Right atrium auricular region (tissue), 2 donors: ENCODE measurements at regions not wholly inside any gene's neighbourhood (a gene's known extent, or its start where the extent isn't known, plus 50 kb on each side); places are given as distances from the start of the nearest gene placed in this dataset.

Experiments
- DNase-seq: peaks from one replicate; pipeline ENCODE4 v3.0.0-alpha.2; 2019; ENCODE audit warnings: low spot score
- H3K27ac ChIP-seq, 2 donors: fragments of 200-600 bp; sonication (generic); 1 replicate in 1 of 2; 2 replicates in 1 of 2; pipeline ENCODE4 v1.5.1; 2016 to 2019
- H3K27me3 ChIP-seq, 2 donors: fragments of 200-600 bp; sonication (generic); one replicate each; pipeline versions ENCODE4 v1.5.1 to v1.6.0; 2017 to 2019
- H3K36me3 ChIP-seq: fragments of 200-600 bp; sonication (generic); one replicate; pipeline ENCODE4 v1.5.1; 2016
- H3K4me1 ChIP-seq, 2 donors: fragments of 200-600 bp; sonication (generic); one replicate each; pipeline versions ENCODE4 v1.5.1 to v1.6.0; 2017 to 2019
- H3K4me3 ChIP-seq, 2 donors: fragments of 200-600 bp; sonication (generic); 1 replicate in 1 of 2; 2 replicates in 1 of 2; pipeline ENCODE4 v1.5.1; 2017 to 2019; ENCODE audit warnings: mild to moderate bottlenecking in 1 of 2, moderate library complexity in 1 of 2
- H3K9me3 ChIP-seq, 2 donors: fragments of 200-600 bp; sonication (generic); one replicate each; pipeline ENCODE4 v1.5.1; 2019
- CTCF ChIP-seq, 2 donors: fragments of 200-600 bp; sonication (generic); IDR thresholded peaks; one replicate each; pipeline ENCODE4 v1.5.1; 2019; ENCODE audit warnings: antibody characterized with exemption in 2 of 2

GRCh38 chr4:138912704-138913340 is 102.8 kb upstream of the NOCT start:
- H3K9me3 ChIP-seq = no peaks in the 10 kb centered on the region
- no peaks in the 10 kb centered on the region for H3K36me3 ChIP-seq
- peaks cover 0 to 30% of the 10 kb centered on the region in 2 donors for H3K4me1 ChIP-seq
- no peaks in the 10 kb centered on the region for H3K27me3 ChIP-seq
- peak overlapping the region; percentile 86 to 88 for H3K27ac ChIP-seq
- no peak overlapping the region for H3K4me3 ChIP-seq
- no peak for DNase-seq
- no peak for TF ChIP-seq CTCF (IDR thresholded peaks at IDR 0.05)

- DNase-seq = no peak
- H3K4me1 ChIP-seq = peaks cover 0 to 30% of the 10 kb centered on the region in 2 donors
- H3K9me3 ChIP-seq = no peaks in the 10 kb centered on the region
- no peaks in the 10 kb centered on the region for H3K27me3 ChIP-seq
- H3K36me3 ChIP-seq = no peaks in the 10 kb centered on the region
- H3K27ac ChIP-seq = peak overlapping the region; percentile 86 to 88
- no peak for TF ChIP-seq CTCF (IDR thresholded peaks at IDR 0.05)
- H3K4me3 ChIP-seq = no peak overlapping the region
These were observed 103.5 kb upstream of the NOCT start for GRCh38 chr4:138911909-138912703.

- Histone ChIP-seq H3K27ac (peak overlapping the region; percentile 86 to 88), H3K36me3 (no peaks in the 10 kb centered on the region), H3K4me1 (peaks cover 0 to 30% of the 10 kb centered on the region in 2 donors), H3K4me3 (no peak overlapping the region), H3K27me3 (no peaks in the 10 kb centered on the region), H3K9me3 (no peaks in the 10 kb centered on the region)
- DNase-seq = peak; percentile 92
- TF ChIP-seq CTCF (IDR thresholded peaks at IDR 0.05) = no peak
These were observed 104.7 kb upstream of the NOCT start for GRCh38 chr4:138910914-138911336.

GRCh38 chr4:138910195-138910913 is 105.2 kb upstream of the NOCT start:
- no peaks in the 10 kb centered on the region for H3K27me3 ChIP-seq
- H3K27ac ChIP-seq = peak overlapping the region; percentile 15 to 88
- DNase-seq = no peak
- no peaks in the 10 kb centered on the region for H3K36me3 ChIP-seq
- no peak for TF ChIP-seq CTCF (IDR thresholded peaks at IDR 0.05)
- H3K4me1 ChIP-seq = peaks cover 0 to 30% of the 10 kb centered on the region in 2 donors
- no peak overlapping the region for H3K4me3 ChIP-seq
- H3K9me3 ChIP-seq = no peaks in the 10 kb centered on the region

GRCh38 chr4:138909587-138909986 is 106.0 kb upstream of the NOCT start:
- DNase-seq = no peak
- Histone ChIP-seq H3K27ac (peak overlapping the region in 1 of 2 donors; percentile 15), H3K36me3 (no peaks in the 10 kb centered on the region), H3K27me3 (no peaks in the 10 kb centered on the region), H3K4me1 (peaks cover 0 to 30% of the 10 kb centered on the region in 2 donors), H3K9me3 (no peaks in the 10 kb centered on the region), H3K4me3 (no peak overlapping the region)
- TF ChIP-seq CTCF (IDR thresholded peaks at IDR 0.05) = no peak
